GM12873 (cell line): ENCODE measurements at regions not wholly inside any gene's neighbourhood (a gene's known extent, or its start where the extent isn't known, plus 50 kb on each side); places are given as distances from the start of the nearest gene placed in this dataset.

Experiments used
- CTCF ChIP-seq: IDR thresholded peaks from 2 replicates; pipeline ENCODE4 v1.5.1; 2012; ENCODE audit warnings: low read depth, mild to moderate bottlenecking, moderate library complexity, low read length, control low read depth; ENCODE audit not compliant: insufficient read depth; ENCODE audit errors: missing control alignments

GRCh38 chr22:49090061-49090852 is 737.4 kb downstream of the BRD1 start:
- no peak for TF ChIP-seq CTCF

GRCh38 chr22:49088801-49089791 is 738.6 kb downstream of the BRD1 start:
- no peak for TF ChIP-seq CTCF

GRCh38 chr22:49087716-49088601 is 739.7 kb downstream of the BRD1 start:
- no peak for TF ChIP-seq CTCF

- no peak for TF ChIP-seq CTCF
These were observed 740.5 kb downstream of the BRD1 start for GRCh38 chr22:49087198-49087597.

- TF ChIP-seq CTCF: no peak
These were observed 741.0 kb downstream of the BRD1 start for GRCh38 chr22:49086606-49087157.

GRCh38 chr22:49086181-49086580 is 741.5 kb downstream of the BRD1 start:
- no peak for TF ChIP-seq CTCF
